Heart left ventricle (tissue), 13 donors: ENCODE measurements at regions not wholly inside any gene's neighbourhood (a gene's known extent, or its start where the extent isn't known, plus 50 kb on each side); places are given as distances from the start of the nearest gene placed in this dataset.
A peak's percentile ranks its signal among the peaks of the same experiment; 100 is the strongest.

Source experiments
- POLR2A ChIP-seq, 2 donors: fragments of 450-650 bp; IDR thresholded peaks; one replicate each; pipeline ENCODE4 v1.6.1; 2017; ENCODE audit warnings: antibody characterized with exemption in 2 of 2, mild to moderate bottlenecking in 2 of 2, moderate library complexity in 2 of 2
- TF ChIP-seq, protein P1 (sequence below), 12 donors: fragments of 200-600 bp; sonication (generic) in 4 of 12; IDR thresholded peaks; one replicate each; pipeline versions ENCODE4 v1.5.0 to v1.8.0; 2018 to 2022; ENCODE audit warnings: antibody characterized with exemption in 12 of 12, mild to moderate bottlenecking in 5 of 12
- donor health status: ischemic (EF 13 %, LVEDD 7.1; RV severe dilation, severe dysfunction).
- donor health status: DM: no; HTN: yes; CAD: no.
- donor health status: DM: no; HTN: no; CAD: no.
- donor health status: ischemic (EF 25% LVEDD 6.9; RV normal size, moderate dysfunction).
- donor health status: ischemic (EF 25% LVEDD 5.7; RV mildly dilated, moderate dysfunction).
- donor health status: ischemic (EF 35%, LVEDD 5.7; RV mildly dilated, moderate dysfunction).
- donor health status: nonischemic (EF 11% LVEDD 7.7; RV severe dilation, severe dysfunction).
- donor health status: DM: yes; HTN: yes; CAD: no.
- donor health status: PGD.
- donor health status: ischemic (EF 29% LVEDD 5.4; RV normal size, mild dysfunction).
- donor health status: nonischemic (EF 23%, LVEDD 6.1; RV moderate dilation, normal function).

GRCh38 chr1:217230412-217230811 lies 400.5 kb downstream of the GPATCH2 start:
- TF ChIP-seq, protein P1, sequence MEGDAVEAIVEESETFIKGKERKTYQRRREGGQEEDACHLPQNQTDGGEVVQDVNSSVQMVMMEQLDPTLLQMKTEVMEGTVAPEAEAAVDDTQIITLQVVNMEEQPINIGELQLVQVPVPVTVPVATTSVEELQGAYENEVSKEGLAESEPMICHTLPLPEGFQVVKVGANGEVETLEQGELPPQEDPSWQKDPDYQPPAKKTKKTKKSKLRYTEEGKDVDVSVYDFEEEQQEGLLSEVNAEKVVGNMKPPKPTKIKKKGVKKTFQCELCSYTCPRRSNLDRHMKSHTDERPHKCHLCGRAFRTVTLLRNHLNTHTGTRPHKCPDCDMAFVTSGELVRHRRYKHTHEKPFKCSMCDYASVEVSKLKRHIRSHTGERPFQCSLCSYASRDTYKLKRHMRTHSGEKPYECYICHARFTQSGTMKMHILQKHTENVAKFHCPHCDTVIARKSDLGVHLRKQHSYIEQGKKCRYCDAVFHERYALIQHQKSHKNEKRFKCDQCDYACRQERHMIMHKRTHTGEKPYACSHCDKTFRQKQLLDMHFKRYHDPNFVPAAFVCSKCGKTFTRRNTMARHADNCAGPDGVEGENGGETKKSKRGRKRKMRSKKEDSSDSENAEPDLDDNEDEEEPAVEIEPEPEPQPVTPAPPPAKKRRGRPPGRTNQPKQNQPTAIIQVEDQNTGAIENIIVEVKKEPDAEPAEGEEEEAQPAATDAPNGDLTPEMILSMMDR (IDR thresholded peaks at IDR 0.05) = peak in 5 of 12 donors; percentile 8 to 22 (median 15)
- no peak for TF ChIP-seq POLR2A (IDR thresholded peaks at IDR 0.05)
